Erythroblast (primary cell): ENCODE measurements at regions not wholly inside any gene's neighbourhood (a gene's known extent, or its start where the extent isn't known, plus 50 kb on each side); places are given as distances from the start of the nearest gene placed in this dataset.

Experiments
- GATA1 ChIP-seq: IDR thresholded peaks from 2 replicates; pipeline ENCODE4 v1.6.1; 2011; ENCODE audit warnings: low read depth, mild to moderate bottlenecking, control low read depth, low read length, moderate library complexity
- POLR2A ChIP-seq: IDR thresholded peaks from 2 replicates; pipeline ENCODE4 v1.6.1; 2011; ENCODE audit warnings: mild to moderate bottlenecking, low read length

DNA sequence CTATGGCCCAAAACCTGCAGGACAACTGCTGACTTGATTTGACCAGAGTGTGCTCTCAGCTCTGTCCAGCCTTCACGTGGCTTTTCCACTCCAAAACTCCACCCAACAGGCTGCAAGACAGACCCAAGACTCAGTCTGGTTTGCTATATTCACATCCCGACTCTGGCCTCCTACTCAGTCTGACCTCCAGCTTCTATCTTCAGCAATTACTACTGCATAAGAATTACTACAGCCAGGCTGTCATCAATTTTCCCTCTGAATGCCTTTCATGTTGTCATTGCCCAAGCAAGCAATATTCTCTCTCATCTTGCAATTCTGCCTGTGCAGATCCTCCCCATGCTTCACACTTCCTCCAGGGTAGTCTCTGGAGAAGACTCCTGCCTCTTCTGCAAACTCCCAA is 53.6 kb upstream of the GYPC start:
- TF ChIP-seq POLR2A (no peak), GATA1 (no peak)
